AG10803 (cell line): ENCODE measurements at regions not wholly inside any gene's neighbourhood (a gene's known extent, or its start where the extent isn't known, plus 50 kb on each side); places are given as distances from the start of the nearest gene placed in this dataset.

Source experiments
- DNase-seq: peaks from one replicate; pipeline ENCODE4 v3.0.0; 2010; ENCODE audit warnings: low read depth
- H3K4me3 ChIP-seq: 2 replicates; pipeline ENCODE4 v1.5.1; 2011; ENCODE audit warnings: mild to moderate bottlenecking, low read length, control low read depth
- CTCF ChIP-seq: conservative IDR thresholded peaks from 2 replicates; pipeline ENCODE4 v1.5.1; 2011; ENCODE audit warnings: mild to moderate bottlenecking, low read length, control low read depth, inconsistent platforms

DNA sequence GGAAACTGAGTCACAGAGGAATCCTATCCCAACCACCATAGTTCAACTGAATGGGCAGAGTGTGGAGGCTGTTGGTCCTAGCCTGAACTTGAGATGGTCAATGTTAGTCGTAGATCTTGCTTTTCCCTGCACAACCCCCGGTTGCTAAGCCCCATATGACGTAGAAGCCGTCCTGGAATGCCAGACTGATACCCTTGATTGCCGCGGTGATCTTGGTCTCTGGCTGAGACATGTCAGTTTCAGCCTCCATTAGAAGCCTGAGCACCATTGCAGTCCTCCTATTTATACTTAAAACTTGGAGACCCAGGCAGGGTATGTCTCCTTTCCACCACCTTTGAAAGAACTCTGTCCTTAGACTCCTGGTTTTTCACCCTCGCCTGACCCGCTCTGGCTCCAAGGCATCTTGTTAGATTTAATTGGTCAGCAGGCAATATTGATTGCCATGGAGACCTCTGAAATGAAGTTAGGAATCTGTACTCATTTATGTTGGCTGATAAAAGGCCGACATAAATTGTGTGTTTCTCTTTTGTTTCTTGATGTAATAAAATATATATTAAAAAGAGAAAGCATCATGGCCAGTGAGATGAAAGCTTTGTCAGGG is 53.4 kb downstream of the RPLP1 start:
- H3K4me3 ChIP-seq: no peak overlapping the region
- no peak for TF ChIP-seq CTCF
- DNase-seq: no peak

GRCh38 chr15:69508659-69509058 is 56.0 kb downstream of the RPLP1 start:
- H3K4me3 ChIP-seq: no peak overlapping the region
- no peak for DNase-seq
- no peak for TF ChIP-seq CTCF

- no peak overlapping the region for H3K4me3 ChIP-seq
- DNase-seq: no peak
- no peak for TF ChIP-seq CTCF
Measured at GRCh38 chr15:69509131-69509530, 56.5 kb downstream of the RPLP1 start.

DNA sequence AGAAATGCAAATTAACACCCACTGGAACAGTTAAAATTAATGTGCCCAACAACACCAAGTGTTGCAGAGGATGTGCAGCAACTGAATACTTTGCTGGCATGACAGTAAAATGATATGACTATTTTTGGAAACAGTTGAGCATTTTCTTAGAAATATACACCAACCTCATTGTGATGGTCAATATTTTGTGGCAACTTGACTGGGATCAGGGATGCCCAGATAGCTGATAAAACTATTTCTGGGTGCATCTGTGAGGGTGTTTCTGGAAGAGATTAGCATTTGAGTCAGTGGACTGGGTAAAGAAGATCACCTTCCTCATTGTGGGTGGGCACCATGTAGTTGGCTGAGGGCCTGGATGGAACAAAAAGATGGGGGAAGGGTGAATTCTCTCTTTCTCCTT is 57.9 kb downstream of the RPLP1 start:
- no peak for TF ChIP-seq CTCF
- no peak overlapping the region for H3K4me3 ChIP-seq
- no peak for DNase-seq

DNA sequence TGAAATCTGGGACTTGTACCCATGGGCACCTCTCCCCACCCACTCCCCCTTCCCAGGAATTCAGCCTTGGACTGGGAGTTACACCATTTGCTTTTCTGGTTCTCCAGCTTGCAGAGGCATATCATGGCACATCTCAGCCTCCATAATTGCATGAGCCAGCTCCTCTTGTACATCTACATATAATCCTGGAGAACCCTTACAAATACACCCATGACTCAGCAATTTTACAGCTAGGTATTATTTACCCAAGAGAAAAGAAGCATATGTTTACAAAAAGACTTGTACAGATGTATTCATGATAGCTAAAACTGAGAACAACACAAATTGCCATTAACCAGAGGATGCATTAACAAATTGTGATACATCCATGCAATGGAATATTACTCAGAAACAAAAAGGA is 58.4 kb downstream of the RPLP1 start:
- no peak overlapping the region for H3K4me3 ChIP-seq
- TF ChIP-seq CTCF: no peak
- no peak for DNase-seq

GRCh38 chr15:69511716-69512340 is 59.2 kb downstream of the RPLP1 start:
- no peak for TF ChIP-seq CTCF
- DNase-seq: no peak

GRCh38 chr15:69513450-69513960 is 60.9 kb downstream of the RPLP1 start:
- no peak for TF ChIP-seq CTCF
- no peak for DNase-seq
- H3K4me3 ChIP-seq: no peak overlapping the region

More at GRCh38 chr15:69511716-69512340, 59.2 kb downstream of the RPLP1 start:
- H3K4me3 ChIP-seq: no peak overlapping the region
